WERI-Rb-1 (cell line): ENCODE measurements at regions not wholly inside any gene's neighbourhood (a gene's known extent, or its start where the extent isn't known, plus 50 kb on each side); places are given as distances from the start of the nearest gene placed in this dataset.
A peak's percentile ranks its signal among the peaks of the same experiment; 100 is the strongest.
"Not testable (repeated sequence)": the region's sequence is repeated elsewhere in the genome, so short reads cannot be mapped to it uniquely, and the experiment has no call there.

ENCODE experiments used
- DNase-seq: peaks from one replicate; pipeline ENCODE4 v3.0.0-alpha.2; 2020
- H3K27ac ChIP-seq: fragments of 250-450 bp; sonication (Bioruptor Pico); 2 replicates; pipeline ENCODE4 v1.5.1; 2020; ENCODE audit warnings: mild to moderate bottlenecking, moderate library complexity
- H3K27me3 ChIP-seq: fragments of 250-450 bp; sonication (Bioruptor Pico); 2 replicates; pipeline ENCODE4 v1.5.1; 2021; ENCODE audit warnings: mild to moderate bottlenecking, low read depth, moderate library complexity; ENCODE audit not compliant: insufficient read depth, severe bottlenecking
- H3K36me3 ChIP-seq: fragments of 250-450 bp; sonication (Bioruptor Pico); 2 replicates; pipeline ENCODE4 v1.5.1; 2020; ENCODE audit warnings: mild to moderate bottlenecking, moderate library complexity
- H3K4me3 ChIP-seq: 2 replicates; pipeline ENCODE4 v1.5.1; 2011; ENCODE audit warnings: low read depth, mild to moderate bottlenecking, control low read depth, low read length
- H3K9me3 ChIP-seq: fragments of 250-450 bp; sonication (Bioruptor Pico); 2 replicates; pipeline ENCODE4 v1.5.1; 2021; ENCODE audit warnings: mild to moderate bottlenecking, moderate library complexity; ENCODE audit not compliant: severe bottlenecking
- TF ChIP-seq, protein P1 (sequence below): IDR thresholded peaks from 2 replicates; pipeline ENCODE4 v1.5.1; 2011; ENCODE audit warnings: low read depth, mild to moderate bottlenecking, control low read depth, inconsistent platforms, low read length

DNA sequence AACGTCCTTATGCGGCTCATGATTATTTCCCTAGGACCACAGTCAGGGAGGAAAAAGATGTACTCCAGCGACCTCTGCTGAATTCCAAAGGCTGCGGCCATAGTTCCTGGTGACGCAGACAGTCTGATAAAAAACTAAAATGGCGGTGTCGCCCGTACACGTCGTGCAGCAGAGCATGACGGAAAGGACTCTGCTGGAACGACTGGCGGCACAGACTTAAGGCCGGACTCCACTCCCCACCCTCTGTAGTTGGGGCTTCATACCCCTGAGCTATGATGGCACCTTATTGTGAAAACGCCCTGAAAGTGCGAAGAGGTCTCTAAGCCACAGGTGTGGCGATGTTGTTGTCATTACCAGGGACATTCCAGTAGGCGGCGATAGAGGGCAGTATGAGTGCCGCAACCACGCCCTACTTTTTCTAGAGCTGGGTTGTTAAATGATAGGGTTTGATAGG is 90.0 kb upstream of the EDA2R start:
- peak overlapping the region; percentile 47 for H3K4me3 ChIP-seq

DNA sequence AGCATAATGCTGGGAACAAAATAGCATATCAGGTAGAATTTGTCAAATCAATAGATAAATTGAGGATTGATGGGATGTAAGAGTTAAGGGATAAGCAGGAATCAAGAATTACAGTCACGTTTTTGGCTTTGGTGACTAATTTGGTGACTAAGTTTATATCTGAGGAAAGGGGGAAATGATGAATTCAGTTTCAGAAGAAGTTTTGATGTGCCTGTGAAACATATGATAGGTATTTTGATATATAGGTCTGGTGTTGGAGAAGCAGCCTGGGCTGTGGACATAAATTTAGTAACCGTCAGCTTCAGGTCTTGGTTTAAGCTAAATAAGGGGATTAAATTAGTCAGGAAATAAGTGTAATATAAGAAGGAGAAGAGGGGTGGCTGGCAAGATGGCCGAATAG is 79.0 kb upstream of the EDA2R start:
- Histone ChIP-seq H3K9me3 (no peaks in the 10 kb centered on the region), H3K27ac (no peak overlapping the region), H3K36me3 (no peaks in the 10 kb centered on the region), H3K4me3 (no peak overlapping the region), H3K27me3 (peaks cover 36% of the 10 kb centered on the region)
- TF ChIP-seq, protein P1, sequence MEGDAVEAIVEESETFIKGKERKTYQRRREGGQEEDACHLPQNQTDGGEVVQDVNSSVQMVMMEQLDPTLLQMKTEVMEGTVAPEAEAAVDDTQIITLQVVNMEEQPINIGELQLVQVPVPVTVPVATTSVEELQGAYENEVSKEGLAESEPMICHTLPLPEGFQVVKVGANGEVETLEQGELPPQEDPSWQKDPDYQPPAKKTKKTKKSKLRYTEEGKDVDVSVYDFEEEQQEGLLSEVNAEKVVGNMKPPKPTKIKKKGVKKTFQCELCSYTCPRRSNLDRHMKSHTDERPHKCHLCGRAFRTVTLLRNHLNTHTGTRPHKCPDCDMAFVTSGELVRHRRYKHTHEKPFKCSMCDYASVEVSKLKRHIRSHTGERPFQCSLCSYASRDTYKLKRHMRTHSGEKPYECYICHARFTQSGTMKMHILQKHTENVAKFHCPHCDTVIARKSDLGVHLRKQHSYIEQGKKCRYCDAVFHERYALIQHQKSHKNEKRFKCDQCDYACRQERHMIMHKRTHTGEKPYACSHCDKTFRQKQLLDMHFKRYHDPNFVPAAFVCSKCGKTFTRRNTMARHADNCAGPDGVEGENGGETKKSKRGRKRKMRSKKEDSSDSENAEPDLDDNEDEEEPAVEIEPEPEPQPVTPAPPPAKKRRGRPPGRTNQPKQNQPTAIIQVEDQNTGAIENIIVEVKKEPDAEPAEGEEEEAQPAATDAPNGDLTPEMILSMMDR: no peak
- no peak for DNase-seq

More for the DNA sequence above, 90.0 kb upstream of the EDA2R start:
- Histone ChIP-seq H3K9me3 (no peaks in the 10 kb centered on the region), H3K36me3 (no peaks in the 10 kb centered on the region), H3K27ac (no peak overlapping the region), H3K27me3 (peaks cover 11% of the 10 kb centered on the region)
- TF ChIP-seq, protein P1: peak; percentile 71
- DNase-seq: peak; percentile 56

DNA sequence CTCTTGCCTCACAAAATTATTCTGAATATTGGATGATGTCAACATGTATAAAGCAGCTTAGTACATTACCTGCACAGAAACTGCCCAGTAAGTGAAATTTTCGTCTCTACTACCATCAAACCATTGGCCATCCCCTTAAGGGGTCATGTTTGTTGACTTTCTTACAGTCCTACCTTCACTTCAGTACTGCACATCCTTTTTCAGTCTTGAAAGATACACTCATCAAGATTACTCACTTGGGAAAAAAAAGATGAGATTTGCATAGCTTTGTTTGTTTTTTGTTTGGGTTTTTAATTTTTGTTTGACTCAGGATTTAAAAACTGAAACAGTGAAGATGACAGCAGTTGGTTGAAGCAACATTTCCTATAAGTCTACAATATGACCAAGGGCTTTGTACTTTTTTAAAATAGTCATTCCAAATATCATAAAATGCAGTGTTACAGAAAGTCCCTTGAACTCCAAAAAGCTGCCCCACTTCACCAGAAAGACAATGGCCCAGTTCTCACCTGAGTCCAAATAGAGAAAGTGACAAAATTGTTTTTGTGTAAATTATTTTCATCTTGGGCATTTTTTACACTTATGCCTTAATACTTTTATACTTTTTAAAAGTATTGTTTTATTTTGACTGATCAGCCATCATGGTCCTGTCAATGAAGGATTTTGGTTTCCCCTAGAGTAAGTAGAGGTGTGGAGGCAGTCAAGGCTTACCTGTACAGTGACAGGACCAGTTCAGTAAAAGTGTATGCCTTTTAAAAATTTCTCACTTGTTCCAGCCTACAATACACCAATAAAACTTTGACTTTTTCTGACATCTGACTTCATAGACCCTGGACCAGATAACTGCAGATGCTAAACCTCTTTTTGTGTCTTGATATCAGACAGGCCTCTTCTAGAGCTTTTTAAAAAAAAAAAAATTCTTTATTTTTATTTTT is 59.7 kb upstream of the EDA2R start:
- Histone ChIP-seq H3K36me3 (no peaks in the 10 kb centered on the region), H3K9me3 (no peaks in the 10 kb centered on the region), H3K27ac (no peak overlapping the region), H3K4me3 (no peak overlapping the region), H3K27me3 (peaks cover 14% of the 10 kb centered on the region)
- TF ChIP-seq, protein P1: no peak
- DNase-seq: no peak

DNA sequence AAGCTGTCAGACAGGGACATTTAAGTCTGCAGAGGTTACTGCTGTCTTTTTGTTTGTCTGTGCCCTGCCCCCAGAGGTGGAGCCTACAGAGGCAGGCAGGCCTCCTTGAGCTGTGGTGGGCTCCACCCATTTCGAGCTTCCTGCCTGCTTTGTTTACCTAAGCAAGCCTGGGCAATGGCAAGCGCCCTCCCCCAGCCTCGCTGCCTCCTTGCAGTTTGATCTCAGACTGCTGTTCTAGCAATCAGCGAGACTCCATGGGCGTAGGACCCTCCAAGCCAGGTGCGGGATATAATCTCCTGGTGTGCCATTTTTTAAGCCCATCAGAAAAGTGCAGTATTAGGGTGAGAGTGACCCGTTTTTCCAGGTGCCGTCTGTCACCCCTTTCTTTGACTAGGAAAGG is 53.6 kb upstream of the EDA2R start:
- H3K27ac ChIP-seq, H3K4me3 ChIP-seq, H3K27me3 ChIP-seq, DNase-seq, H3K9me3 ChIP-seq, H3K36me3 ChIP-seq: not testable (repeated sequence)
